ENCODE measurements at regions not wholly inside any gene's neighbourhood (a gene's known extent, or its start where the extent isn't known, plus 50 kb on each side); places are given as distances from the start of the nearest gene placed in this dataset.

DNA sequence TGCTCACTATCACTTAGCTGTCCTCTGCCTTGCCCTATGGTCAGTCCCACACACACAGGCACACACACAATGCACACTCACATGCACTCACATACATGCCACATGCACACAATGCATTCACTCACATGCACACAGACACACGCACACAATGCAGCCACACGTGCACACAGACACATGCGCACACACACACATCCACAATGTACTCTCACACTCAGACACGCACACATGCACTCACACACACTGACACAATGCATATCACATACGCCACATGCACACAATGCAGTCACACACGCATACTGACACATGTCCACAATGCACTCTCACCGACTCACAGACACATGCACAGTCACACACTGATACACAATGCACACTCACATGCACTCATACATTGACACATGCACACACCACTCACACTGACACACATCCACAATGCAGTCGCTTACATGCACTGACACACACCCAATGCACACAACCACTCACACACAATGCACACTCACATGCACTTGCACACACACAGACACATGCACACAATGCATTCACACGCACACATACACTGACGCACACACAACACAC, 99.7 kb downstream of the ENGASE start:
- Mint-ChIP-seq H3K27ac (ENCODE audit: low read depth) (no peak overlapping the region), H3K4me1 (no peaks in the 10 kb centered on the region), H3K9me3 (no peaks in the 10 kb centered on the region), H3K36me3 (ENCODE audit: insufficient read depth) (no peaks in the 10 kb centered on the region), H3K27me3 (peaks cover 8% of the 10 kb centered on the region), H3K4me3 (no peak overlapping the region)
- no peak for ATAC-seq (replicated peaks; ENCODE audit: extremely low read depth, poor library complexity, severe bottlenecking)
- no peak for DNase-seq (ENCODE audit: low spot score in 2 of 2)

- Mint-ChIP-seq H3K4me3 (no peak overlapping the region), H3K27ac (ENCODE audit: low read depth) (no peak overlapping the region), H3K36me3 (ENCODE audit: insufficient read depth) (no peaks in the 10 kb centered on the region), H3K27me3 (peaks cover 8% of the 10 kb centered on the region), H3K4me1 (no peaks in the 10 kb centered on the region), H3K9me3 (no peaks in the 10 kb centered on the region)
- no peak for DNase-seq (ENCODE audit: low spot score in 2 of 2)
- no peak for ATAC-seq (replicated peaks; ENCODE audit: extremely low read depth, poor library complexity, severe bottlenecking)
Measured at GRCh38 chr17:79171188-79171587, 96.6 kb downstream of the ENGASE start.

DNA sequence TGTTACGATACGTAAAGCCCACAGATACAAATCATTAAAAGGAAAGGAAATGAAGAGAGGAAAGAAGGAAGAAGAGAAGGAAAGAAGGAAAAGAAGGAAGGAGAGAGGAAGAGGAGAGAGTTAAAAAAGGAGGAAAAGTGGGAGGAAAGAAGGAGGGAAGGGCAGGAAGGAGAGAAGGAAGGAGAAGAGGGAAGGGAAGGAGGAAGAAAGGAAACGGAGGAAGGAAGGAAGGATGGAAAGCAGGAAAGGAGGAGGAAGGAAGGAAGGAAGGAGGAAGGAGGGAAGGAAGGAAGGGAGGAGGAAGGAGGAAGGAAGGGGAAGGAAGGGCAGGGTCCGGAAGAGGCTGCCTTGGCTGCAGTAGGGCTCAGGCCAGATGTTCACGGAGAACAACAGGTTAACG, 95.2 kb downstream of the ENGASE start:
- no peak for DNase-seq (ENCODE audit: low spot score in 2 of 2)
- Mint-ChIP-seq H3K9me3 (no peaks in the 10 kb centered on the region), H3K27ac (ENCODE audit: low read depth) (no peak overlapping the region), H3K27me3 (peaks cover 8% of the 10 kb centered on the region), H3K4me3 (no peak overlapping the region), H3K36me3 (ENCODE audit: insufficient read depth) (no peaks in the 10 kb centered on the region), H3K4me1 (no peaks in the 10 kb centered on the region)
- no peak for ATAC-seq (replicated peaks; ENCODE audit: extremely low read depth, poor library complexity, severe bottlenecking)

GRCh38 chr17:79169366-79169765, 94.7 kb downstream of the ENGASE start:
- H3K4me3 Mint-ChIP-seq: no peak overlapping the region

DNA sequence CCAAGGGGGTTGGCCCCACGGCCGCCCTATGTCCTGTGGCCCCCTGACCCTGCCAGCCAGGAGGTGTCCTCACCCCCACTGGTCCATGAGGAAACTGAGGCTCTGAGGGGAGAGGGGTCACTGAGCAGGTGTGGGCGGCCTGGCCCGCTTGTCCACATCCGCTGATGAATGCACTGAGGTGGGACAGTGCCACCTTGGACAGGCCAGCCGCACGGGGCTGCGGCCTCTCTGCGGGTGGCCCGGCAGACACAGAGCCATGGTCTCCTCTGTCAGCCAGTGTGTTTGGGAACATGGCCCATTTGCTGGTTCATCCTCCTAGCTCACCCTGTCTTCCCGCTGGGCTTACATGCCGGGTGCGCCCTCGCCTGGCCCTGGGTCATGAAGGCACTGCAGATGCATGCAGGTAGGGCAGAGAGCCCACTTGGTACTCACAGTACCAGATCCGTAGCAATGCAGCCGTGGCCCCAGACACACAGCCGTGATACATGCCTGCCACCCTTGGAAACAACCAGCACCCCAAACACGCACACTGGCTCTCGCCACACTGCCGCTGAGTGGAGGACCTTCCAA, 93.9 kb downstream of the ENGASE start:
- Mint-ChIP-seq H3K9me3 (no peaks in the 10 kb centered on the region), H3K36me3 (ENCODE audit: insufficient read depth) (no peaks in the 10 kb centered on the region), H3K27ac (ENCODE audit: low read depth) (no peak overlapping the region), H3K4me1 (no peaks in the 10 kb centered on the region), H3K4me3 (no peak overlapping the region), H3K27me3 (peaks cover 17% of the 10 kb centered on the region)
- ATAC-seq (replicated peaks; ENCODE audit: extremely low read depth, poor library complexity, severe bottlenecking) (no peak), DNase-seq (ENCODE audit: low spot score in 2 of 2) (no peak)

More at GRCh38 chr17:79169366-79169765, 94.7 kb downstream of the ENGASE start:
- DNase-seq (ENCODE audit: low spot score in 2 of 2) (no peak), ATAC-seq (replicated peaks; ENCODE audit: extremely low read depth, poor library complexity, severe bottlenecking) (no peak)
- no peaks in the 10 kb centered on the region for H3K9me3 Mint-ChIP-seq
- H3K36me3 Mint-ChIP-seq (ENCODE audit: insufficient read depth): no peaks in the 10 kb centered on the region
- H3K27me3 Mint-ChIP-seq: peaks cover 9% of the 10 kb centered on the region
- no peak overlapping the region for H3K27ac Mint-ChIP-seq (ENCODE audit: low read depth)
- H3K4me1 Mint-ChIP-seq: no peaks in the 10 kb centered on the region

DNA sequence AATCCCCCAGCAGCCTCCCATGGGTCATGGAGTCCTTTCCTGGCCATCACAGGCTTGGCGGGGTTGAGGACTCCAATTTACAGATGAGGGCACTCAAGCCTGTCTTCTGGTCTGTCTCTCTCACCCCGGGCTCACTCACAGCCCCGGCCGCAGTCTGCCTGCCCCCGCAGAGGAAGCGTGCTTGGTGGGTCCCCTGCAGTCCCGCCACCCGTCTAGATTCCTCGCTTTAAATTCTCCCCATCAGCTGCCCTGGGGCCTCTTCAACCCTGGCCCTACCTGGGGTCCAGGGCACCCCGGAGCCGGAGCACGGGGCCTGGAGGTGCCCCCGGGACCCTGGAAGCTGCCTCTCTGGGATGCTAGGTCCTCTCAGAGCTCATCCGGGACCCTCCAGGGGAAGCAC, 92.9 kb downstream of the ENGASE start:
- H3K27me3 Mint-ChIP-seq: peaks cover 17% of the 10 kb centered on the region
- no peaks in the 10 kb centered on the region for H3K9me3 Mint-ChIP-seq
- no peak overlapping the region for H3K27ac Mint-ChIP-seq (ENCODE audit: low read depth)
- ATAC-seq (replicated peaks; ENCODE audit: extremely low read depth, poor library complexity, severe bottlenecking) (no peak), DNase-seq (ENCODE audit: low spot score in 2 of 2) (no peak)
- H3K36me3 Mint-ChIP-seq (ENCODE audit: insufficient read depth): no peaks in the 10 kb centered on the region
- H3K4me1 Mint-ChIP-seq: no peaks in the 10 kb centered on the region
- H3K4me3 Mint-ChIP-seq: no peak overlapping the region

DNA sequence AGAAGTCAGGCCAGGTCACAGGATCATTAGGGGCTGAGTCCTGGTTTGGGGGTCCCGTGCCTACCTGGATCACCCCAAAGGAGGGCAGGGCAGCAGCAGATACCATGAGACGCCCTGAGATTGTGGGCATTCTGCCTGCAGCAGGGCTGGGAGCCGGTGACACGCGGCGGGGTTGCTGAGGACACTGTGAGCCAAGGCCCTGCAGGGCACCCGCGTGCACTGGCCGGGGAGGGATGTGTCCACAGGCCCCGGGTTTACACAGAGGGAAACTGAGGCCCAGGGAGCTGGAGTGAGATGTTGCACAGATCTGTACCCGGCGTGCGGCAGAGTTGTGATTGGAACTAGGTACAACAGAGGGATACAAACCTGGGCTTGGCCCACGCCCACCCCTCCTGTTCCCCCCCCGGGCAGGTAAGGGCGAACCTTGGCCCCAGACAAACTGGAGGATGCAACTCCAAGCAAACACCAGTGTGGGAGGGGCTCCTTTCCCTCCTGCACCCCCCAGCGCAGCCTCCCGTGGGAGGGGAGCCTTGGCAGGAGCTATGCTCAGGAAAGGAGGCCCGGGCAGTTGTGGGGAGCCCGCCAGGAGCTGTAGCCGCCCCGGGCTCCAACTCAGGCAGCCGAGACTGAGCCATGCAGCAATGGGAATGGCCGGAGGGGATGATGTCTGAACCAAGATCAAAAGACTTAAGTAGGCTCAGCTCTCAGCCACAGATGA, 91.3 kb downstream of the ENGASE start:
- H3K27ac Mint-ChIP-seq (ENCODE audit: low read depth): no peak overlapping the region
- no peak overlapping the region for H3K4me3 Mint-ChIP-seq
- H3K36me3 Mint-ChIP-seq (ENCODE audit: insufficient read depth): no peaks in the 10 kb centered on the region

GRCh38 chr17:79164913-79165695, 90.5 kb downstream of the ENGASE start:
- peaks cover 9% of the 10 kb centered on the region for H3K27me3 Mint-ChIP-seq
- DNase-seq (ENCODE audit: low spot score in 2 of 2) (no peak), ATAC-seq (replicated peaks; ENCODE audit: extremely low read depth, poor library complexity, severe bottlenecking) (no peak)
- no peaks in the 10 kb centered on the region for H3K36me3 Mint-ChIP-seq (ENCODE audit: insufficient read depth)
- H3K27ac Mint-ChIP-seq (ENCODE audit: low read depth): no peak overlapping the region
- H3K4me1 Mint-ChIP-seq: peaks cover 8% of the 10 kb centered on the region
- no peaks in the 10 kb centered on the region for H3K9me3 Mint-ChIP-seq
- no peak overlapping the region for H3K4me3 Mint-ChIP-seq

More for the DNA sequence above, 91.3 kb downstream of the ENGASE start:
- Mint-ChIP-seq H3K9me3 (no peaks in the 10 kb centered on the region), H3K27me3 (peaks cover 15% of the 10 kb centered on the region), H3K4me1 (peaks cover 7% of the 10 kb centered on the region)
- ATAC-seq (replicated peaks; ENCODE audit: extremely low read depth, poor library complexity, severe bottlenecking): no peak
- no peak for DNase-seq (ENCODE audit: low spot score in 2 of 2)

DNA sequence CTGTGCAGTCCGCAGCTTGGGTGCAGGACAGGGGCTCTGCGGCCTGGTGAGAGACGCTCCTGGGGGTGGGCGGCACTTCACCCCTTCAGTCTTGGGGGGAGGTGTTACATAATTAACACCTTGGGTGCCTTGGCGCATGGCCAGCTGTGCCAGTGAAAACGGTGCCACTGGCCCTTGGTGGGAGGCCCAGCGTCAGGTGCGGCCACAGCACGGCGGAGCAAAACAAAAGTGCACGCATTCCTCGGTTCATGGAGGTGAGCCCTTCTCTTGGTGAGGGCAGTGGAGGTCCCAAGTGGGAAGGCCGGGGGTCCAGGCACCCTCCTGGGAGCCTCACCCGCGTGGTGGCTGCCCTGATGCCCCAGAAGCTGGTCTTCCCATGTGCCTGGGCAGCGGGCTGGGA, 89.8 kb downstream of the ENGASE start:
- Mint-ChIP-seq H3K27ac (ENCODE audit: low read depth) (no peak overlapping the region), H3K27me3 (peaks cover 9% of the 10 kb centered on the region), H3K36me3 (ENCODE audit: insufficient read depth) (no peaks in the 10 kb centered on the region), H3K4me1 (peaks cover 8% of the 10 kb centered on the region), H3K9me3 (no peaks in the 10 kb centered on the region), H3K4me3 (no peak overlapping the region)
- ATAC-seq (replicated peaks; ENCODE audit: extremely low read depth, poor library complexity, severe bottlenecking) (no peak), DNase-seq (ENCODE audit: low spot score in 2 of 2) (no peak)

DNA sequence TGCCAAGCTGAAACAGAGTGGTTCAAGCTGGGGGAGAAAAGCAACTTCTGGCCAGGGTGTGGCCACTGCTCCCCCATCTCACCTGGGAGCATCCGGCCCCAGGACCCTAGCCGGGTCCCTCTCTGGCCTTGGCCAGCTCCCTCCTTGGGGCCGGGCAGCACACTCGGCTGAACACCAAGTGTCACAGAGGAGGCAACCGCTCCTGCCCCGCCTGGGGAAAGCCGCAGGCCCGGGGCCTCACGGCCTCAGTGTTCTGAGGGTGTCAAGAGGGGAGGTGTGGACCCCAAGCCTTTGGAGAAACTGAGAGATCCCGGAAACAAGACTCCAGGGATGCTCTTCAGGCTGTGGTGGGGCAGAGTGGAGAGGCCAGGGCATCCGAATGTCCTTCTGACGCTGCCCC, 88.4 kb downstream of the ENGASE start:
- ATAC-seq (replicated peaks; ENCODE audit: extremely low read depth, poor library complexity, severe bottlenecking): no peak
- Mint-ChIP-seq H3K9me3 (no peaks in the 10 kb centered on the region), H3K27me3 (peaks cover 9% of the 10 kb centered on the region), H3K27ac (ENCODE audit: low read depth) (no peak overlapping the region), H3K4me3 (no peak overlapping the region), H3K4me1 (peaks cover 8% of the 10 kb centered on the region), H3K36me3 (ENCODE audit: insufficient read depth) (no peaks in the 10 kb centered on the region)
- no peak for DNase-seq (ENCODE audit: low spot score in 2 of 2)

GRCh38 chr17:79162012-79162963, 87.7 kb downstream of the ENGASE start:
- Mint-ChIP-seq H3K4me3 (no peak overlapping the region), H3K36me3 (ENCODE audit: insufficient read depth) (no peaks in the 10 kb centered on the region), H3K27me3 (peaks cover 9% of the 10 kb centered on the region), H3K9me3 (no peaks in the 10 kb centered on the region), H3K27ac (ENCODE audit: low read depth) (no peak overlapping the region), H3K4me1 (peaks cover 8% of the 10 kb centered on the region)
- no peak for ATAC-seq (replicated peaks; ENCODE audit: extremely low read depth, poor library complexity, severe bottlenecking)
- no peak for DNase-seq (ENCODE audit: low spot score in 2 of 2)
